Fibroblast of skin of right biceps (primary cell): ENCODE measurements at regions not wholly inside any gene's neighbourhood (a gene's known extent, or its start where the extent isn't known, plus 50 kb on each side); places are given as distances from the start of the nearest gene placed in this dataset.

Experiments
- DNase-seq: peaks from one replicate; pipeline ENCODE4 v3.0.0-alpha.2; 2013

DNA sequence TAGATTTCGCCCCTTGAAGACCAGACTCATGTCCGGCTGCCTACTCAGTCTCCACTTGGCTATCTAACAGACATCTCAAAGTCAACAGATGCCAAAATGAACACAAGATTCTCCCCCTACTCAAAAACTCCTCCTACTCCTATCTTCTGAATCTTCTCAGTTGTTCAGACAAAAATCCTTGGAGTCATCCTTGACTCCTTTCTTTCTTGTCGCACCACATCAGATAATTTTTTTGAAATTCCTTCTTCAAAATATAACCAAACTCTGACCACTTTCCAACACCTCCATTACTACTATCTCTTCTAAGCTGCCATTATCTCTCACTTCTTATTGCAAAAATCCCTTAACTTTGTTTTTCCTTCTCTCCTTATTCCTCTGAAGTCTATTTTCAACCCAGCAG lies 141.9 kb upstream of the SLC7A14 start:
- no peak for DNase-seq

DNA sequence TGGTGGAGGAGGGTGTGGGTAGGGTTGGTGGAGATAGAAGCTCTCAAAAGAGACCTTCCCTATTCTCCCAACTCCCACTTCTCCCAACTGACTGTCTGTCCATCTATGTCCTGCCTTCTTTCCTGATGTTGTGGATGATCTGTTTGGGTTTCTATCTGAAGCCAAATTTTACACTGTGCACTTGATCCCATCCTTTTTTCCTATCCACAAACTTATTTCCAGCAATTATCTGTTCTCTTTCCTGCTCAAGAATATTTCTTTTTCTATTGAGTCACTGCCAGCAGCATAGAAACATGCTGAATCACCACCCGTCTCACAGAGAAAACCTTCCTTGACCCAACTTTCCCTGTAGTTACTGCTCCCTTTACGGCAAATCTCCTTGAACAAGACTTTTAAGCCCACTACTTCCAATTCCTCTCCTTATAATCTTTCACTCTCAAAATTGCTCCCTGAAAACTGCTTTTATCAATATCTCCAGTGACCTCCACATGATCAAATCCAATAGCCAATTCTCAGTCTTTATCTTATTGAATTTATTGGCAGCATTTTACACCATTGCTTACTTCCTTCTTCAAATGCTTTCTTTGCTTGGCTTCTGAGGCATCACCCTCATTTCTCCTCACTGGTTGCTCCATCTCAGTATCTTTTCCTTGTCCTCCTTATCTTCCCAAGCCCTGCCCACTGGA lies 141.2 kb upstream of the SLC7A14 start:
- DNase-seq: peak; percentile 95

DNA sequence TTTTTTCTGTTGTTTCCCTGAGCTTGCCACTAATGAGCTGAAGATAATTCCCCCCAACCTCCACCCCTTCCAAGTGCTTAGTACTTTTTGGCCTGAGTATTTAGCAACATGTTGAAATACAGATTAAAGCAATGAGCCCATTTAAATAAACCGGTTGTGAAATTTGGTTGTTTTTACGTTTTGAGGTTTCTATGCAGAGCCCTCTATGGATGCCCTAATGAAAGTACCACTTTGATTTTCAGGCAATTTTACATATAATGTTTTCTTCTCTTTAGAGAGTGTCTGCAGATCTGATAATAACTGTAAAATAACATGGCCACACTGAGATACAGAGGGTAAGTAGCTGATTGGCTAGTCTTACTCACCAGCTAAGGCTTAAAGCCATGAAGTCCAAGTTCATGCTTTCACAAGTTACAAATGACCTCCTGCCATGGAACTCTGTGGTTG lies 139.4 kb upstream of the SLC7A14 start:
- DNase-seq: no peak

DNA sequence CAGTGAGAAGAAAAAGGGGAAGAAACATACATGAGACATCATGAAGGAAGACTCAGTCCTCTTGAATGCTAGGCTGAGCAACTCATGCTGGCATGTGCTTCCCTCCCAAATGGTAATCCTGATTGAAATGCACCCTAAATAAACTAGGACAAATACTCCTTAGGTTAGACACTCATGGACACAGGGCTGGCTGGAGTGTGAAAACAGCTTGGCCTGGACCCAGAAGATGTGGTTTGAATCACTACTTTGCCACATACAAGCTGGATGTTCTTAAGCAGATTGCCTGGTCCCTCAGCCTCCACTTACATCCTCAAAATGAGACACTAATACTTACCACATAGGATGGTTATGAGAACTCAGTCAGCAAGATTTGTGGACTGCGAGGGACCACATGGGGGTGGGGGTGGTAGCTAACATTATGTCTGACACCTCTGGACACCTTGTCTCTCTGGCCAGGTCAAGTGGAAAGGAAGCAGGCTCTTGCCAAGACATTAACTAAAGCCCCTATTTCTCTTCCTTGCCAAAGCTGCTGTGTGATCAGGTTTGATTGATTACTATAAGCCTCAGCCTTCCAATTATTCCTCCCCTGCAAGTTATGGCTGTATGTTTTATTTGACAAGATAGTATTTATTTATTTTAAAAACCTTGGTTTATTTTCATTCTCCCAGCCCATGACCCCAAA lies 138.9 kb upstream of the SLC7A14 start:
- DNase-seq: peak; percentile 96

DNA sequence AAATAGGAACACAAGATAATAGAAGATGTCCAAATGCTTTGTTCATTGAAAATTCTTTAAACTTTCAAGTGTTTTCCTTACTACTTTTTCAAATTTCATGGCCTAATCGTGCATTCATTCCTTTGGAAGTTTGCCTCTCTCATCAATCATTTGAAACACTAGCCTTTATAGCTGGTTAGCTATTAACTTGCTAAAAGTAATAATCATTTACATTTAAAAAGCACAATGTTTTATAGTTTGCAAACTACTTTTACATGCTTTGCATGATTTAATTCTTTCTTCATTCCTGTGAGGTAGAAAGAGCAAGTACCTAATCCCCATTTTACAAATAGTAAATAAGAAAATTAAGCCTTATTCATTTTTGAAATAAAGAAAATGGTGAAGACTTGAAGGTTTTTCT lies 137.4 kb upstream of the SLC7A14 start:
- DNase-seq: no peak

DNA sequence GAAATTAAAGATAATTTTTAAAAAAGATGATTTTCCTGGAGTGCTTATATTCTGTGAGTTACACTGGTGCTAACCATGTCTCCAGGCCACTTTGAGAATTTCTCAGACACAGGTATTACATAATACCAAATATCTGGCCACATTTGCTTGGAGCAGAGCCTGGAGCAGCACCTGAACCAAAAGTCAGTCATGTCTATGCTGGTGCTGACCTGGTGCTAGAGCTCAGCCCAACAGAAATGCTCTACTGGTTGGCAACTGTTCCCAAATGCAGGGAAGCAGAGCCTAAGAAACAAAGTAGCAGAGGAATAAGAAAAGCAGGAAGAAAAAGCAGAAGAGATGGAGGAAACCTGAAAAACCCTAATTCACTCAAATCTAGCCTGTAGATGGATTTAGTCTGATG lies 135.7 kb upstream of the SLC7A14 start:
- no peak for DNase-seq

DNA sequence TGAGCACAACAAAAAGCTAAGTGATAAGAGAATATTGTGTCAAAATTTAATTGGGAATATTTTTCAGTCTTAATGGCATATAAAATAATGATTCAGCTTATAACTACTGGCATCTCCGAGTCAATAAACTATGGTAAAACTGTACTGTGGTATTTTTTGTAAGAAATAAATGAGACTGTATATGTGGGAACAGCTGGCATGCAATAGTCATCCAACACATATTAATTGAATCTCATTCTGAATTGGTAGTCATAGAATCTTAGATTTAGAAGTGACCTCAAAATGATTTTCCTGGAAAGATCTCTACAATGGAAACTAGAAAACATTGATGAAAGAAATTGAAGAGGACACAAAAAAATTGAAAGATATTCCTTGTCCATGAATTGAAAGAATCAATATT lies 133.4 kb upstream of the SLC7A14 start:
- no peak for DNase-seq

DNA sequence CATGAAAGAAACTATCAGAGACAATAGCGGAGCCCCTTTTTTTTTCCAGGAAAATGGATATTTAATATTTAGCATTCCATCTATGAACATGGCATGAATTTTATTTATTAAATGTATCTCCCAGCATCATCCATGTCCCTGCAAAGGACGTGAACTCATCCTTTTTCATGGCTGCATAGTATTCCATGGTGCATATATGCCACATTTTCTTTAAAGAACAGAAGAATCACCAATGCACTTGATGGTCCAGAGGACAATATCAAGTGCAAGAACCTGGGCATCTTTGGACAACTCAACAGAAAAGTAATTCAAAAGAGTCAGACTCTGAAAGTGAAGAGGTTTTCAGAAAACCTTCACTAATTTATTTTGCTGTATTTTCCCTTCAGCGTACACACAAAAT lies 133.0 kb upstream of the SLC7A14 start:
- no peak for DNase-seq

DNA sequence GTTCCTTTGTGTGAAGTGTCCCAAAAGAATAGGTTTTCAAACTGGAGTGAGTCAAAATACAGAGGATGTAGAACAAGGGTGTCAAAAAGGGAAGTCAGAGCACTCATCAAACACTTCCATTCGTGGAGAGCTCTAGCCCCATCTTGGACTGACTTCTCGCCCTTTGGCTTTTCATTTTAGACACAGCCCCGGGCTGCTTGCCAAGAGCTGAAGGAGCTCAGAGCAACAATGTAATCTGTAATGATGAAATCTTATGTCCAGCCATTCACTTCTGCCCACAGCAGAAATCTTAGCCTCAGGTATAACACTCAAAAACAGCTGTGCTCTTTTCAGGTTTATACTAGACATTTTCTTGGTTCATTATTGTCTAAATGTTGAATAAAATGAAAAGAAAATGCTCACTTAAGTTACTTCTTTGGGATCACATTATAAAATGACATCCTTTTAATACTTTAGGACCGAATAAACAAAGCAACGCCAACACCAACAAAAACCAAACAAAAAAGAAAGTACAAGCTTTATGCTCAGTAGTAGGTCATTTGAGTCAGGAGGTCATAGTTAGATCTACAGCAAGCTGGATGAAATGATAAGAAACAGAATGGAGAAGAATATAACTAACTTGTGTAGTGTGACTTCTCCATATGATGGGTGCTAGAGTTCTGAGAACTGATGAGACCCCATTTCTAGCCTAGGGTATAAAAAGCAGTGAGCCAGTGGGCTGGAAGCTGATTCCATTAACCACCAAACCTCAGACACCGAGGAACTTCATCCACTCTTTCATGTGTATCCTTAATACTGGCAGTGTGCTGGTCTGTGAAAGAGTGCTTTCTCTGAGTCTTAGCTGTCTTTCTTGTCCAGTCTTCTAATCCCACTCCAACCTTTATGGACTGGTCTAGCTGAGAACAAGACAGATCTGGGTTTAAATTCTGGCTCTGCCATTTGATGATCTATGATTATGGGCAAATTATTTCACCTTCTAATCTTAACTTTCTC lies 131.8 kb upstream of the SLC7A14 start:
- DNase-seq: no peak

DNA sequence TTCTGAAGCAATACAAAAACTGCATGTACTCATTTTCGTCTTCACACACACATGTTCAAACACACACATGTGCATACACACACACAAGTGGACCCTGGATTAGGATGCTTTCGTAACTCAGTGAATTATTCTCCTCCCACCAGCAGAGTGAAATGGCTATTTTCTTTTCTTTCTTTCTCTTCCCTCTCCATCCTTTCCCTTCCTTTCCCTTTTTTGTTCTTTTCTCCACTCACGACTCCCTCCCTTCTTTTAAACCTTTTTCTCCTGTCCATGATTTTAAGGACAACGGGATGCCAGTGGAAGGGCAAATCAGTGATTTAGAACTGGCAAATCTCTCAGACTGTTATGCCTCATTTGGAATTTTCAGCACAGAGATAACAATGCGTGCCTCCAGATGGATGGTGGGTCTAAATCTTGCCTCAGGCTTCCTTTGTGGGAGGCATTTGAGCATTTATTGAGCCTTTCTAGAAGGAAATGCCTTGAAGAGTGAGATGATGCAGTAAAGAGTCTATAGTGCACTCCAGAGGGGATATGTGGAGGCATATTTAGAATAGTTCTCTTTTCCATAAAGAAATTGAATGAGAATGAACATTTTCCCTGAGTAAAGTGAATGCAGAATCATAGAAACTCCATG lies 130.4 kb upstream of the SLC7A14 start:
- DNase-seq: no peak

DNA sequence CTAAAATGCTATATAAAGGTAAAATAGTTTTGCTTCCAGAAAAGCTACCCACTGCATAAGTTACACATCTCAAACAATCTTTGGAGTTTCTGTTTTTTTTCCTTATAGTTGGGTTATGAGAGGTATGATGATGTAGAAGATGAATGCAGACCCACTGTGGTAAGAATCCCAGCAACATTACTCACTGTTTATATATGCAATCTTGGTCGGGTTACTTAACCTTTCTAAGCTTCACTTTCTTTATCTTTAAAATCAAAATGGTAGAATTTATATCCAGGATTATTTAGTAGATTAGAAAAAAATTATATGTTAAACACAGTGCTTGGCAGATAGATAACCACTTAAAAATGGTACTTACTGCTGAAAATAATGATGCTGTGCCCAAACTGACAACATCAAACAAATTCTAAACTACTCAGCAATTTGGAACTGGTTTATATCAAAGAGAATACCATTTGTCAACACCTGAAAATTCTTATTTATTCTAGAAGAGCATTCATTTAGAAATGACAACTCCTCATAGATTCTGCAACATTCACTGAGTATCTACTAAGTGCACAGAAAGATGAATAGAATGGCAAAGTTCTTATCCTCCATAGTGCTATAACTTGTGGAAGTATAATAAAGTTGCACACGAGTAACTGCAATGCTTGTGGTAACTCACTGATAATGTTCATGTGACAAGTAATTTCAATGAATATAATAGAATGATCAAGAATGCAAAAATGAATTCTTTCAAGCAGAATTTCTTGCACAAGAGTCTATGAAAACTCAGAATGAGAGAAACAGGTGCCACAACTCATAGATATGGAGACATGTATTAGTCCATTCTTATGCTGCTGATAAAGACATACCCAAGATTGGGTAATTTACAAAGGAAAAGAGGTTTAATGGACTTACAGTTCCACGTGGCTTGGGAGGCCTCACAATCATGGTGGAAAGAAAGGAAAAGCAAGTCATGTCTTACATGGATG lies 129.0 kb upstream of the SLC7A14 start:
- peak; percentile 90 for DNase-seq

DNA sequence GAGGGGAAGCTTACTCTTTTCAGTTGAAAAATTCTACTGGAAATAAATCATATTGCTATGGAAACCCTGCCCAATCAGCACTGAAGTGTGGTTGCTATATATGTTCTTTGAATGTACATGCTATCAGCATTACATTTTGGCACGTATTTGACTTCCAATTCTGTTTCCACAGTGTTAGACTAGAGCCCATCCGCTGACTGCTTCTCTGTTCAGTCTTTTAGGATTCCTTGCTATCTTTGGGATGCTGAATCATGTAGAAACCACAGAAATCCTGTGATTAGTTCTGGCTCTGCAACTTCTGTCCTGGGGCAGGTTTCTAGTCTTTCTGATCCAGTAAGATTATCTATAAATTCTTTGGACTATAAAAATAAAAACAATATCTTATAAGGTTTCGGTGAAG lies 128.2 kb upstream of the SLC7A14 start:
- DNase-seq: peak; percentile 94

DNA sequence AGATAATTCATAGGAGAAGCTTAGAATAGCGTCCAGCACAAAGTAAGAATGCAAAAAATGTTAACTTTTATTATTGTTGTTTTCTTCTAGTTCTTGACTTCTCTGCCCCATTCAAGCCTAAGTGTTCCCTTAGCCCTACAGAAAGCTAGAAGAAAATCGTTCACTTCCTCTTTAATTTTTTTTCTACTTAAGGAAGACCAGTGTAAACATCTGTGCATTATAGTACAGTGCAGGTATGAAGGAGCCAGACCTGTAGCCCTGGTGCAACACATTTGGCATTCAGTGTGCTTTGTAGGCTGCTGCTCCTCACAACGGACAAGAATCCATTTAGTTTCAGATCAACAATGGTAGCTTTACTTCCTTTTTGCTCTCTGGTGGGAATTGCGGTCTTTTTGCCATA lies 127.8 kb upstream of the SLC7A14 start:
- no peak for DNase-seq

DNA sequence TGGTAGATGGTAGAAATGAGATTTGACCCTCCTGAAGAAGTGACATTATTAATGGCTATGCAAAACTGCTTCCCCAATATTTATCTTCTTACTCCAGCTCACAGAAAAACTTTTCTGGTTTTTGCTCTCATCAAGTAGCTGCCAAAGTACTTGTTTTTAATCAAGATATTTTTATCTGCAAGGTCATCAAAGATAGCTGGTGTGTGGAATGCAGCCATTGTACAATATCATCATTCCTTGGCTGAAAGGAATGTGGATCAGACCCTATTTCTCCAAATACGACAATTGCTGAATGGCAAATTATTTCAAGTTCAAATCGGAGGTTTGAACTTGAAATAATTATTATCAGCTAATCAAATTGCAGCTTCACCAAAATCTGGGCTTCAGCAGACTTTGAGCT lies 126.9 kb upstream of the SLC7A14 start:
- DNase-seq: peak; percentile 63

DNA sequence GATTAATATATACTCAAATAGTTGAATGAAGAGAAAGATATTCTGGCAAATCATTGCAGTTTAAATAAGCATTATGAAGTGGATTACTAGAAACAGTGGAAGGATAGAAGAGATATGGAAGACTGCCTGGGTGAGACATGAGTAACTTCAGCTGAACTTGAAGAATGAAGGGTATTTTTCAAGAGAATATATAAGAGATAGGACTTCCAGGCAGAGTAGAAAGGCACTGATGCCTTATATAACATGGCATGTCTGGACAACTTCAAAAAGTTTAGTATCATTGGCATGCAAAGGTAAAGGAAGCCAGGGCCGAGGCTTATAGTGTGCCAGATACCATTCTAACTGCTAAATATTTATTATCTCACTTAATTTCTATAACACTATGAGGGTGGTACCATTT lies 126.5 kb upstream of the SLC7A14 start:
- DNase-seq: no peak

DNA sequence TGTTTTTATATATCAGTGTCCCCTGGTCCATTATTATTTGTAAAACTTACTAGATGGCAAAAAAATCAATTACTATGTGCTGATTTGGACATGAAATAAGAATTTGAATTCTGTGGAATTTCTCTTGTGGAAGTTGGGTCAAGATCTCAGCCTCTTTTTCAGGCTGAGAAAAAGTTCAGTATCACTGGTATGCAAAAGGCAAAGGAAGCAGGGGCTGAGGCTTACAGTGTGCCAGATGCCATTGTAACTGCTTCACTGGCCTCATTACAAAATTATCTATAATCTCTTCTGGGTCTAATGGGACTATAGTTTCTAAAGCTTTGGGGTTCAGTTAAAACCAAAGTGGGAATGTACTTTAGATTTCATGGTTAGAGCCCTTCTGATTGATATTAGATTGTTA lies 125.9 kb upstream of the SLC7A14 start:
- no peak for DNase-seq

DNA sequence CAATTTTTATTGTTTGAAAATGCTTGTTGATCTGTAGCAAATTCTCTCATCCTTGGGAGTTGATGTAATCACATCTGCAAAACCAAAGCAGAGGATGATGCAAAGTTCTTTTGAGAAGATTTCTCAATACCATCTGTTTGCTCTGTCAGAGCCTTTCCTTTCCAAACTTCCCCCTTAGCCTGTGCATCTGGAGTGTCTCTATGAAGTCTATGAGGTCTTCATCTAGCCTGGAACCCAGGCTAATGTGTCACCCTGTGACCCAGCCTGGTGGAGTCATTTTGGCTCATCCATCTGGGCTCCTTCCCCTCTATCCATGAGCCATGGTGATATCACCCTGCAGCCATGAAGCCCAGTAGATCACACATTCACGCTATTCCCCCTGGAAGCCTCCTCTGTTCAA lies 123.2 kb upstream of the SLC7A14 start:
- peak; percentile 94 for DNase-seq

DNA sequence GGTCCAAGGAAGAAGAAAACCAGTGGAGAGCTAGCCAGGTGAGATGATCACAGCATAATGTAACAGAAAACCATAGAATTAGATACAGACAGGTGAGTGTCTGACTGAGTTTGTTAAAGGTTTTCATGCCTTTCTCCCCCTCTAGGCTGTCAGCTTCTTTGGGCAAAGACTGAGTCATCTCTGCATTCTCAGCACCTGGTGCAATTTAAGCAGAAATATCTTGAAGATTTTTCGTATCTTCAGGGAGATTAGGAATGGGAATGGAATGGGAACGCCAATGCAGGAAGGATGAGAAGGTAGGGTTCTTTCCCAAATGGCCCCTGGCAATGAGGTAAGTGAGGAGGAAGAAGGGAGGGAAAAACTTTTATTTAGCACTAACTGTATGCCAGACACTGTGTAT lies 122.0 kb upstream of the SLC7A14 start:
- no peak for DNase-seq

DNA sequence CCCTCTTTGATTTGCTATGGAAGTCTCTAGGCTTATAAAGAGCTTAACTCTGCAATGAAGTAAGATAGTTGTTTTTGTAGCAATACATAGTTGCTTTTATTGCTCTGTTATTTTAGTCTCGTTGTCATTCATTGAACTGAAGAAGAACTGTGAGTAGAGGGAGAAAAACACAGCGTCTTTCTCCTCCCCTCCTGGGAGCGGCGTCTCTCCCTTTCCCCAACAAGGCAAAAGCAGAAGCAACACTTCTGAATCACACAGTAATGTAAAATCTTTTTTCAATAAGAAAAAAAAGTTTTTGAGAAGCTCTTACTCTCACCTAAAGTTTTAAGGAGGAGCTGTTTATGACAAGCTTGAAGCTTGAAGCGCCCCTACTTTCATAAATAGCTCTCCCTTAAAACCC lies 119.3 kb upstream of the SLC7A14 start:
- peak; percentile 54 for DNase-seq

DNA sequence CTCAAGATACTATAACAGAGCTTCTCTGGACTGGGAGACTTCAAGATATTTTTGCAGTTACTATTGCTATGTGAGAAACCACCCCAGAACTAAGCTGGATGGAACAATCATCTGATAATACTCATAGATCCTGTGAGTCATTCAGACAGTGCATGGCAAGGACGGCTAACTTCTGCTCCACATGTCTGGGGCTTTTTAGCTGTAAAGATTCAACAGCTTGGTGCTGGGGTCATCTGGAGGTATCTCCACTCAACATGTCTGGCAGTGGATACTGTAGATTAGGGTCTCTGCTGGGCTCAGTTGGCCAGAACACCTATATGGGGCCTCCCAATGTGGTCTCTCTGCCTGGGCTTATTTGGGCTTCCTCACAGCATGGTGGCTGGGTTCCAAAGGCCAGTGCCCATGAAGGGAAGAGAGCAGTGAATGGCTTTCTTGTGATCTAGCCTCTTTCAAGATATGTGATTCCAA lies 117.3 kb upstream of the SLC7A14 start:
- peak; percentile 96 for DNase-seq
